C4-2B (cell line): ENCODE measurements at regions not wholly inside any gene's neighbourhood (a gene's known extent, or its start where the extent isn't known, plus 50 kb on each side); places are given as distances from the start of the nearest gene placed in this dataset.

Source experiments
- CTCF ChIP-seq: fragments of 450-650 bp; conservative IDR thresholded peaks from 2 replicates; pipeline ENCODE4 v1.5.1; 2017; ENCODE audit warnings: mild to moderate bottlenecking
- ZFX ChIP-seq: fragments of 450-650 bp; IDR thresholded peaks from 2 replicates; pipeline ENCODE4 v1.6.1; 2017

- TF ChIP-seq CTCF: no peak
- no peak for TF ChIP-seq ZFX
Observed at GRCh38 chr12:113766131-113766878, 199.8 kb downstream of the RBM19 start.
